ENCODE measurements at regions not wholly inside any gene's neighbourhood (a gene's known extent, or its start where the extent isn't known, plus 50 kb on each side); places are given as distances from the start of the nearest gene placed in this dataset.
"Not testable (repeated sequence)": the region's sequence is repeated elsewhere in the genome, so short reads cannot be mapped to it uniquely, and the experiment has no call there.

DNA sequence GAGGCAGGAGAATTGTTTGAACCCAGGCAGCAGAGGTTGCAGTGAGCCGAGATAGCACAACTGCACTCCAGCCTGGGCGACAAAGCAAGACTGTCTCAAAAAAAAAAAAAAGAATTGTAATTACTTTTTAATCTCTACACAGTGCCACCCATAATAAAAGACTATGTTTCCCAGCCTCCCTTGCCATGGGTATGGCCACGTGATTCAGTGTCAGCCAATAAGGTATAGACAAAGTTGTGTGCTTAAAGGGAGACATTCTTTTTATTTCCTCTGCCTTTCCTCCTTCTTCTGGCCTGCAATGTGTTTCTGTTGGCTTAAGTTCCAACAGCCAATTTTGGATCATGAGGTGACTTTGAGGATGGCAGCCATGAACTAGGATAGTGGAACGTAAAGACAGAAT is 406.9 kb downstream of the LNPK start:
- Histone ChIP-seq H3K36me3 (no peaks in the 10 kb centered on the region), H3K27me3 (no peaks in the 10 kb centered on the region), H3K4me3 (no peak overlapping the region), H3K9me3 (no peaks in the 10 kb centered on the region), H3K4me1 (peaks cover 0 to 11% (median 5%) of the 10 kb centered on the region in 4 donors), H3K27ac (no peak overlapping the region)
- DNase-seq, result no peak
- TF ChIP-seq, protein P1, sequence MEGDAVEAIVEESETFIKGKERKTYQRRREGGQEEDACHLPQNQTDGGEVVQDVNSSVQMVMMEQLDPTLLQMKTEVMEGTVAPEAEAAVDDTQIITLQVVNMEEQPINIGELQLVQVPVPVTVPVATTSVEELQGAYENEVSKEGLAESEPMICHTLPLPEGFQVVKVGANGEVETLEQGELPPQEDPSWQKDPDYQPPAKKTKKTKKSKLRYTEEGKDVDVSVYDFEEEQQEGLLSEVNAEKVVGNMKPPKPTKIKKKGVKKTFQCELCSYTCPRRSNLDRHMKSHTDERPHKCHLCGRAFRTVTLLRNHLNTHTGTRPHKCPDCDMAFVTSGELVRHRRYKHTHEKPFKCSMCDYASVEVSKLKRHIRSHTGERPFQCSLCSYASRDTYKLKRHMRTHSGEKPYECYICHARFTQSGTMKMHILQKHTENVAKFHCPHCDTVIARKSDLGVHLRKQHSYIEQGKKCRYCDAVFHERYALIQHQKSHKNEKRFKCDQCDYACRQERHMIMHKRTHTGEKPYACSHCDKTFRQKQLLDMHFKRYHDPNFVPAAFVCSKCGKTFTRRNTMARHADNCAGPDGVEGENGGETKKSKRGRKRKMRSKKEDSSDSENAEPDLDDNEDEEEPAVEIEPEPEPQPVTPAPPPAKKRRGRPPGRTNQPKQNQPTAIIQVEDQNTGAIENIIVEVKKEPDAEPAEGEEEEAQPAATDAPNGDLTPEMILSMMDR (IDR thresholded peaks at IDR 0.05), result no peak
- intact Hi-C loops (cut with DNase I; ENCODE audit: low total_unique reads), result no loop called here

DNA sequence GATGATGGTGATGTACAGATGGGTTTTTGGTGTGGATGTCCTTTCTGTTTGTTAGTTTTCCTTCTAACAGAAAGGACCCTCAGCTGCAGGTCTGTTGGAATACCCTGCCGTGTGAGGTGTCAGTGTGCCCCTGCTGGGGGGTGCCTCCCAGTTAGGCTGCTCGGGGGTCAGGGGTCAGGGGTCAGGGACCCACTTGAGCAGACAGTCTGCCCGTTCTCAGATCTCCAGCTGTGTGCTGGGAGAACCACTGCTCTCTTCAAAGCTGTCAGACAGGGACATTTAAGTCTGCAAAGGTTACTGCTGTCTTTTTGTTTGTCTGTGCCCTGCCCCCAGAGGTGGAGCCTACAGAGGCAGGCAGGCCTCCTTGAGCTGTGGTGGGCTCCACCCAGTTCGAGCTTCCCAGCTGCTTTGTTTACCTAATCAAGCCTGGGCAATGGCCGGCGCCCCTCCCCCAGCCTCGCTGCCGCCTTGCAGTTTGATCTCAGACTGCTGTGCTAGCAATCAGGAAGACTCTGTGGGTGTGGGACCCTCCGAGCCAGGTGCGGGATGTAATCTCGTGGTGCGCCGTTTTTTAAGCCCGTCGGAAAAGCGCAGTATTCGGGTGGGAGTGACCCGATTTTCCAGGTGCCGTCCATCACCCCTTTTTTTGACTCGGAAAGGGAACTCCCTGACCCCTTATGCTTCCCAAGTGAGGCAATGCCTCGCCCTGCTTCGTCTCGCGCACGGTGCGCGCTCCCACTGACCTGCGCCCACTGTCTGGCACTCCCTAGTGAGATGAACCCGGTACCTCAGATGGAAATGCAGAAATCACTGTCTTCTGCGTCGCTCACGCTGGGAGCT is 408.2 kb downstream of the LNPK start:
- H3K9me3 ChIP-seq; H3K36me3 ChIP-seq; H3K27me3 ChIP-seq; intact Hi-C loops (cut with DNase I; ENCODE audit: low total_unique reads); DNase-seq; H3K27ac ChIP-seq; H3K4me3 ChIP-seq; H3K4me1 ChIP-seq: not testable (repeated sequence)

DNA sequence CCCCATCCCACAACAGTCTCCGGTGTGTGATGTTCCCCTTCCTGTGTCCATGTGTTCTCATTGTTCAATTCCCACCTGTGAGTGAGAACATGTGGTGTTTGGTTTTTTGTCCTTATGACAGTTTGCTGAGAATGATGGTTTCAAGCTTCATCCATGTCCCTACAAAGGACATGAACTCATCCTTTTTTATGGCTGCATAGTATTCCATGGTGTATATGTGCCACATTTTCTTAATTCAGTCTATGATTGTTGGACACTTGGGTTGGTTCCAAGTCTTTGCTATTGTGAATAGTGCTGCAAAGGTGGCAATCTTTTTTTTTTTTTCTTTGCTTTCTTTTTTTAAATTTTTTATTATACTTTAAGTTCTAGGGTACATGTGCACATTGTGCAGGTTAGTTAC is 406.7 kb upstream of the ATP5MC3 start:
- H3K27me3 ChIP-seq; H3K4me1 ChIP-seq; H3K4me3 ChIP-seq; DNase-seq; H3K36me3 ChIP-seq; H3K9me3 ChIP-seq; H3K27ac ChIP-seq; intact Hi-C loops (cut with DNase I; ENCODE audit: low total_unique reads): not testable (repeated sequence)

DNA sequence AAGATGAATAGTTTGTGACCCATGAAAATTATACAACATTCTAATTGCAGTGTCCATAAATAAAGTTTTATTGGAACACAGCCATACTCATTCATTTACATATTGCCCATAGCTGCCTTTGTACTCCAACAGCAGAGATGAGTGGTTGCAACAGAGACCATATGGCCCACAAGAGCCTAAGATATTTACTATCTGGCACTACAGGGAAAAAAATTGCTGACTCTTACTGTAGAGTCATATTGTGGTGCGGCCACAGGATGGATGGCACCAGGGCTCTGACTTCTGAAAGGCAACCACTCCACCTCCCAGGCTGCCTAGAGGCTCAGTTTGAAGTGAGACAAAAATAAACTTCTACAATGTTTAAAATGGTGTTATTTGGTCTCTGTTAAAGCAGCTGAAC is 404.0 kb upstream of the ATP5MC3 start:
- Histone ChIP-seq H3K4me1 (peaks cover 0 to 7% (median 0%) of the 10 kb centered on the region in 4 donors), H3K4me3 (no peak overlapping the region), H3K27ac (no peak overlapping the region), H3K9me3 (no peaks in the 10 kb centered on the region), H3K27me3 (no peaks in the 10 kb centered on the region), H3K36me3 (no peaks in the 10 kb centered on the region)
- no peak for DNase-seq
- TF ChIP-seq, protein P1 (IDR thresholded peaks at IDR 0.05), result no peak
- intact Hi-C loops (cut with DNase I; ENCODE audit: low total_unique reads), result no loop called here

DNA sequence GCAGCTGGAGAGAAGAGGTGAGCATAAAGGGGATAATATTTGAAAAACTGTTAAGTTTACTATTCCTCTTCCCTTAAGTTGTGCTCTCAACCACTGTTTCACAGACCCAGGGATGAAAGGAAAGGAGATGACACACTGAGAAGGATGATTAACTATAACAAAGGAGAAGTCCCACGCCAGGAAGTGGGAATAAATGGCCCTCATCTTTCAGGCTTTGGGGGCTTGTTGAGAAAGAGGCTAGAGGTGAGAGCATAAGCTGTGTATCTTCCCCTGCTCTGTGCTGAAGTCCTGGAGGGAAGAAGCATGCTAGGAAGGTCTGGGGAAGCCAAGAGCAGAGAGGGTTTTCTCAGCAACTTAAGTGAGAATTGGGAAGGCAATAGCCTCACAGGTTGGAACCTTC is 399.1 kb upstream of the ATP5MC3 start:
- H3K36me3 ChIP-seq, result no peaks in the 10 kb centered on the region
- DNase-seq, result no peak
- H3K27ac ChIP-seq, result no peak overlapping the region
- H3K4me3 ChIP-seq, result no peak overlapping the region
- TF ChIP-seq, protein P1 (IDR thresholded peaks at IDR 0.05), result no peak
- peaks cover 0 to 7% (median 0%) of the 10 kb centered on the region in 4 donors for H3K4me1 ChIP-seq
- intact Hi-C loops (cut with DNase I; ENCODE audit: low total_unique reads), result no loop called here
- no peaks in the 10 kb centered on the region for H3K9me3 ChIP-seq
- no peaks in the 10 kb centered on the region for H3K27me3 ChIP-seq

DNA sequence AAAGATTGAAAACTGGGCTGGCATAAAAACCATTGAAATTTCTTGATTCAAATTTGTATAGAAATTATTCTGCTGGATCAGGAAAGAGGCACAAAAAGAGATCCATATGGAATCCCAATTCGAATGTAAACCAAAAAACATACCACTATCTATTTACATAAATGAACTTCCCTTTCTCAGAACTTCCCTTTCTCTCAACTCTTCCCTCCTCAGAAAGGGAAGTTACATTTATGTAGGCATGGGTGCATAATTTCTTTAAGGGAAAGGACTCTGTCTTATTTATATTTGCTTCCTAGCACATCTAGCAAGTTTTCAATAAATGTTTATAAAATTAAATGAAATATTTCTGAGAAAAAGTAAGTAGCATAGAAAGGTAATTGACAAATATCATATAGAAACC is 398.1 kb upstream of the ATP5MC3 start:
- H3K27ac ChIP-seq, result no peak overlapping the region
- intact Hi-C loops (cut with DNase I; ENCODE audit: low total_unique reads), result no loop called here
- peaks cover 0 to 7% (median 0%) of the 10 kb centered on the region in 4 donors for H3K4me1 ChIP-seq
- no peak overlapping the region for H3K4me3 ChIP-seq
- no peaks in the 10 kb centered on the region for H3K27me3 ChIP-seq
- DNase-seq, result no peak
- no peaks in the 10 kb centered on the region for H3K9me3 ChIP-seq
- TF ChIP-seq, protein P1 (IDR thresholded peaks at IDR 0.05), result no peak
- no peaks in the 10 kb centered on the region for H3K36me3 ChIP-seq

All from tibial artery (tissue), 4 donors.